Right lobe of liver (tissue), 4 donors: ENCODE measurements at regions not wholly inside any gene's neighbourhood (a gene's known extent, or its start where the extent isn't known, plus 50 kb on each side); places are given as distances from the start of the nearest gene placed in this dataset.

Source experiments
- POLR2A ChIP-seq: fragments of 450-650 bp; IDR thresholded peaks from one replicate; pipeline ENCODE4 v1.6.1; 2017; ENCODE audit warnings: antibody characterized with exemption, mild to moderate bottlenecking
- TF ChIP-seq, protein P1 (sequence below), 4 donors: fragments of 200-600 bp in 3 of 4; fragments of 450-650 bp in 1 of 4; IDR thresholded peaks; one replicate each; pipeline versions ENCODE4 v1.5.1 to v1.8.0; 2016 to 2022; ENCODE audit warnings: antibody characterized with exemption in 4 of 4, mild to moderate bottlenecking in 2 of 4
- donor health status: DM: no; HTN: no; CAD: no.
- donor health status: DM: no; HTN: no; CAD: no.
- donor health status: DM: no; HTN: yes; CAD: no.

DNA sequence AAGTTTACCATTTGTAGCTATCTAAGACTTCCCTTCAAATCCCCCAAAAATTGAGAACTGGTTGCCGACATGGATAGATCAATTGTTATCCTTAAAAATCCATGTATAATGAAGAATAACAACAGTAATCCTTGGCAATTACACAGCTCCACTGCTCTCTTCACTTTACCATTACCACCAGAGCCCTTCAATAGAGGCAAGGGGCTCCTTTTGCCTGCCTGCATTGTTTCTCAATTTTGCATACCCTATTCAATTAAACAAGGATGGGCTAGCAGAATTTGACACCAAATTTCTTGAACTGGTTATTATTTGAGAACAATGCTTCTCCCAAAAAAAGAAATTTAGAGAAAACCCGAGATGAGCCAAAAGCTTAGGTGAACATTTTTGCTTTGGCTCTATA lies 387.8 kb upstream of the PKN2 start:
- TF ChIP-seq, protein P1, sequence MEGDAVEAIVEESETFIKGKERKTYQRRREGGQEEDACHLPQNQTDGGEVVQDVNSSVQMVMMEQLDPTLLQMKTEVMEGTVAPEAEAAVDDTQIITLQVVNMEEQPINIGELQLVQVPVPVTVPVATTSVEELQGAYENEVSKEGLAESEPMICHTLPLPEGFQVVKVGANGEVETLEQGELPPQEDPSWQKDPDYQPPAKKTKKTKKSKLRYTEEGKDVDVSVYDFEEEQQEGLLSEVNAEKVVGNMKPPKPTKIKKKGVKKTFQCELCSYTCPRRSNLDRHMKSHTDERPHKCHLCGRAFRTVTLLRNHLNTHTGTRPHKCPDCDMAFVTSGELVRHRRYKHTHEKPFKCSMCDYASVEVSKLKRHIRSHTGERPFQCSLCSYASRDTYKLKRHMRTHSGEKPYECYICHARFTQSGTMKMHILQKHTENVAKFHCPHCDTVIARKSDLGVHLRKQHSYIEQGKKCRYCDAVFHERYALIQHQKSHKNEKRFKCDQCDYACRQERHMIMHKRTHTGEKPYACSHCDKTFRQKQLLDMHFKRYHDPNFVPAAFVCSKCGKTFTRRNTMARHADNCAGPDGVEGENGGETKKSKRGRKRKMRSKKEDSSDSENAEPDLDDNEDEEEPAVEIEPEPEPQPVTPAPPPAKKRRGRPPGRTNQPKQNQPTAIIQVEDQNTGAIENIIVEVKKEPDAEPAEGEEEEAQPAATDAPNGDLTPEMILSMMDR (IDR thresholded peaks at IDR 0.05): no peak
- no peak for TF ChIP-seq POLR2A
